Left lung (tissue), 4 donors: ENCODE measurements at regions not wholly inside any gene's neighbourhood (a gene's known extent, or its start where the extent isn't known, plus 50 kb on each side); places are given as distances from the start of the nearest gene placed in this dataset.

Experiments used
- ATAC-seq: fragments of 200-7000 bp; cut with Tn5 transposase; one replicate; pipeline ENCODE4 v1.9.1; 2020; ENCODE audit warnings: moderate library complexity
- DNase-seq, 4 donors: peaks; one replicate each; pipeline ENCODE4 v3.0.0-alpha.2; 2013 to 2020
- H3K27ac ChIP-seq, 2 donors: fragments of 200-600 bp; sonication (generic) in 1 of 2; one replicate each; pipeline versions ENCODE4 v1.5.0 to v1.8.0; 2020 to 2021
- H3K27me3 ChIP-seq, 2 donors: fragments of 200-600 bp; sonication (generic) in 1 of 2; one replicate each; pipeline versions ENCODE4 v1.5.0 to v1.8.0; 2020 to 2021
- H3K36me3 ChIP-seq, 2 donors: fragments of 200-600 bp; sonication (generic) in 1 of 2; one replicate each; pipeline versions ENCODE4 v1.5.0 to v1.8.0; 2020 to 2021
- H3K4me1 ChIP-seq, 2 donors: fragments of 200-600 bp; one replicate each; pipeline ENCODE4 v1.8.0; 2021
- H3K4me3 ChIP-seq, 2 donors: fragments of 200-600 bp; sonication (generic) in 1 of 2; one replicate each; pipeline versions ENCODE4 v1.5.0 to v1.8.0; 2020 to 2021; ENCODE audit warnings: mild to moderate bottlenecking in 1 of 2
- H3K9me3 ChIP-seq, 2 donors: fragments of 200-600 bp; sonication (generic) in 1 of 2; one replicate each; pipeline versions ENCODE4 v1.5.0 to v1.8.0; 2020 to 2021
- intact Hi-C, 2 donors: fragments of 100-400 bp; cut with DNase I; formaldehyde crosslinking; loops; one replicate each; pipeline versions ENCODE4 v1.11.2 to v1.14.2; 2022
- TF ChIP-seq, protein P1 (sequence below), 2 donors: fragments of 200-600 bp; sonication (generic) in 1 of 2; IDR thresholded peaks; one replicate each; pipeline versions ENCODE4 v1.5.0 to v1.8.0; 2021; ENCODE audit warnings: antibody characterized with exemption in 2 of 2
- donor health status: DM: no; HTN: yes; CAD: no.
- donor health status: DM: no; HTN: no; CAD: no.

DNA sequence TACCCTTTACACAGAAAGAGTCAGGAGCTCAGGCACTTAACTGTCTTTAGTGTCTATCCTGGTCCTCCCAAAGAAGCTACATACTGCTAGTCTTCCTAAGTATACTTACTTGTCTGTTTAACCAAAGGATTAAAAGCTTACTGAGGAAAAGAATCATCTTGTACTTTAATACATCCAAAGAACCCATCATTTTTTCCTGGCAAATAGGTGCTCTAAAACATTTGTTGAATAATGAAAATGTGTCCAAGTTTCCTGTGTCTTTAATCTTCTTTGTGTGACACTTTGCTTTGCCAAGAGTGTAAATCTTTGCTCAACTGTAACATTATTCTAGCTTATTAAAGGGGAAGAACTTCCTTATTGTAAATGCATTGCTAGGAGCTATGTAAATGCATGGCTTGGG, 519.2 kb downstream of the OTOL1 start:
- Histone ChIP-seq H3K4me1 (no peaks in the 10 kb centered on the region), H3K27me3 (no peaks in the 10 kb centered on the region), H3K27ac (no peak overlapping the region), H3K4me3 (no peak overlapping the region), H3K36me3 (no peaks in the 10 kb centered on the region), H3K9me3 (no peaks in the 10 kb centered on the region)
- intact Hi-C loops, result no loop called here
- ATAC-seq (no peak), DNase-seq (no peak)
- TF ChIP-seq, protein P1, sequence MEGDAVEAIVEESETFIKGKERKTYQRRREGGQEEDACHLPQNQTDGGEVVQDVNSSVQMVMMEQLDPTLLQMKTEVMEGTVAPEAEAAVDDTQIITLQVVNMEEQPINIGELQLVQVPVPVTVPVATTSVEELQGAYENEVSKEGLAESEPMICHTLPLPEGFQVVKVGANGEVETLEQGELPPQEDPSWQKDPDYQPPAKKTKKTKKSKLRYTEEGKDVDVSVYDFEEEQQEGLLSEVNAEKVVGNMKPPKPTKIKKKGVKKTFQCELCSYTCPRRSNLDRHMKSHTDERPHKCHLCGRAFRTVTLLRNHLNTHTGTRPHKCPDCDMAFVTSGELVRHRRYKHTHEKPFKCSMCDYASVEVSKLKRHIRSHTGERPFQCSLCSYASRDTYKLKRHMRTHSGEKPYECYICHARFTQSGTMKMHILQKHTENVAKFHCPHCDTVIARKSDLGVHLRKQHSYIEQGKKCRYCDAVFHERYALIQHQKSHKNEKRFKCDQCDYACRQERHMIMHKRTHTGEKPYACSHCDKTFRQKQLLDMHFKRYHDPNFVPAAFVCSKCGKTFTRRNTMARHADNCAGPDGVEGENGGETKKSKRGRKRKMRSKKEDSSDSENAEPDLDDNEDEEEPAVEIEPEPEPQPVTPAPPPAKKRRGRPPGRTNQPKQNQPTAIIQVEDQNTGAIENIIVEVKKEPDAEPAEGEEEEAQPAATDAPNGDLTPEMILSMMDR (IDR thresholded peaks at IDR 0.05), result no peak

DNA sequence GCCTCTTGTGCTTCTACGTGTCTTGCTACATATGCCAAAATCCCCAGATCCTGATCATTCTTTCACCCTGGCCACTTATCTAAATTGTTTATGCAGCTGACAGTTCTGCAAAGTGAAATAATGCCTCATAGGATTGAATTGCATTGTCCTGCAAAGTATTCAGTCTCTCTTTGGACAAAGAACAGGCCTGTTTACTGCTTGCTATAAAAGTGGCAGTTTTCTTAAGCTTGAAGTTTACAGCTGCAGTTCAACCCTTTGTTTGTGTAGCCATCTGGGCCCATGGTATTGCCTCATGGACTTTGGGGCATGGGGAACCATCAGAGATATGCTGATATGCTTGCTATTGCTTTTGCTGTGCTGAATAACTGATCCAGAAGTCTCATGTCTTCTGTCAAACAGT, 523.2 kb downstream of the OTOL1 start:
- intact Hi-C loops, result no loop called here
- H3K36me3 ChIP-seq, result no peaks in the 10 kb centered on the region
- H3K9me3 ChIP-seq, result no peaks in the 10 kb centered on the region
- H3K27me3 ChIP-seq, result no peaks in the 10 kb centered on the region
- DNase-seq (no peak), ATAC-seq (no peak)
- no peaks in the 10 kb centered on the region for H3K4me1 ChIP-seq
- TF ChIP-seq, protein P1 (IDR thresholded peaks at IDR 0.05), result no peak
- no peak overlapping the region for H3K4me3 ChIP-seq
- no peak overlapping the region for H3K27ac ChIP-seq

DNA sequence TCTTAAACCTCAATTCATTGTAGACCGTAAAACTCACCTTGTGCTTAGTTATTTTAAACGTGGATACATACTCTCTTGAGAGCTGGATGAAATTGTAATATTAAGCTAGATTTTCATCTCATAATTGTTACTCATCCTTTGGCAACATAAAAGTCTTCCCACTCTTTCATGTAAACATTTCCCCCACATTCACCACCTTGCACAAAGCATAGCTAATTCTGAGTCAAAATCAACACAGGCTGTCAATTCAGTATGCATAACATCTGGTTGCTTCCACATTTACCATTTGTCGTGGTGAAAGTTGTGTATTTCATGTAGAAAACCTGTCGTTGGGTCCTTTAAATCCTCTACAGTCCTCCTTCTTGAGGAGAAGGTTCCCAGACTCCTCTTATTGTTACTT, 524.6 kb downstream of the OTOL1 start:
- Histone ChIP-seq H3K36me3 (no peaks in the 10 kb centered on the region), H3K4me3 (no peak overlapping the region), H3K4me1 (no peaks in the 10 kb centered on the region), H3K27ac (no peak overlapping the region), H3K9me3 (no peaks in the 10 kb centered on the region), H3K27me3 (no peaks in the 10 kb centered on the region)
- DNase-seq (no peak), ATAC-seq (no peak)
- intact Hi-C loops, result no loop called here
- TF ChIP-seq, protein P1 (IDR thresholded peaks at IDR 0.05), result no peak

DNA sequence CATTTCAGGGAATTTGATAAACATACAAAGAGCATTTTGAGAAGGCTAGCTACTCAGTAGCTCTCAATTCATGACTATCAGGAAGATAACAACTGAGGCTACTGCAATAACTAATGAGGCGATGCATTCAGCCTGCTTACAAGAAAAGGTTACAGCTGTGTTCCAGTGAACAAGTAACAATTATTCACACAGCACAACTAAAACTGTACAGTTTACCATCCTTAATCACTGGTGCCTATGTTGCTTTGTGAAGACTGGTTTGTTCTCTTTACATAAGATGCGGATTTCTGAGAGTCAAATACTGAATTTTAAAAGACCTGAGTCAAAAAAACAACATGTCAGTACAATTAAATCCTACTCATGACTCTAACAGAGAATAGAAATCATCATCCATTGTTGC, 526.3 kb downstream of the OTOL1 start:
- Histone ChIP-seq H3K36me3 (no peaks in the 10 kb centered on the region), H3K4me3 (no peak overlapping the region), H3K27ac (no peak overlapping the region), H3K27me3 (no peaks in the 10 kb centered on the region), H3K9me3 (no peaks in the 10 kb centered on the region), H3K4me1 (no peaks in the 10 kb centered on the region)
- TF ChIP-seq, protein P1 (IDR thresholded peaks at IDR 0.05), result no peak
- DNase-seq (no peak), ATAC-seq (no peak)
- intact Hi-C loops, result no loop called here

DNA sequence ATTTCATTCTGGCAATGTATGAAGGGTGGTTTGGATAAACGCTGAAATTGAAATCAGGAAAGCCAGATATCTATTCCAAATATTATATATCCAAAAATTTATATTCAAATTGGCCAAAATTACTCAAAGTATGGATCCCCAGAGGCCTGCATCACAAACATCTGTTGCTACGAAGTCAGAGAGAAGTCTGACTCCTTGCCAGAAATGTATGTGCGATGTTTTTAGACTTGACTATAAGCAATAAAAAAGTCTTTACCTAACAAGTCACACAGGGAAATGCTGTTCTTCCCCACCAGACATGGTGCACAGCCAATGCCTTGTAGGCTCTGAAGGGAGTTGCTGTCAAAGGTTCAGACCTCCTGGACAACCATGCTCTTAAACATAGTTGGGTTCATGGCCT, 533.1 kb downstream of the OTOL1 start:
- H3K4me1 ChIP-seq, result no peaks in the 10 kb centered on the region
- intact Hi-C loops, result no loop called here
- no peak overlapping the region for H3K4me3 ChIP-seq
- no peak for DNase-seq
- no peaks in the 10 kb centered on the region for H3K36me3 ChIP-seq
- no peaks in the 10 kb centered on the region for H3K27me3 ChIP-seq
- no peak overlapping the region for H3K27ac ChIP-seq
- TF ChIP-seq, protein P1 (IDR thresholded peaks at IDR 0.05), result no peak
- ATAC-seq, result no peak
- peaks cover 0 to 2% of the 10 kb centered on the region in 2 donors for H3K9me3 ChIP-seq
